ENCODE measurements at regions not wholly inside any gene's neighbourhood (a gene's known extent, or its start where the extent isn't known, plus 50 kb on each side); places are given as distances from the start of the nearest gene placed in this dataset.

GRCh38 chr3:82179291-82179690 is 417.8 kb upstream of the GBE1 start:
- no peak for TF ChIP-seq CTCF (IDR thresholded peaks at IDR 0.05)
- TF ChIP-seq POLR2A (IDR thresholded peaks at IDR 0.05), result no peak
